HEK293T (cell line): ENCODE measurements at regions not wholly inside any gene's neighbourhood (a gene's known extent, or its start where the extent isn't known, plus 50 kb on each side); places are given as distances from the start of the nearest gene placed in this dataset.
"Not testable (repeated sequence)": the region's sequence is repeated elsewhere in the genome, so short reads cannot be mapped to it uniquely, and the experiment has no call there.

ENCODE experiments used
- ARNT ChIP-seq: fragments of 450-650 bp; IDR thresholded peaks from 2 replicates; pipeline ENCODE4 v1.6.1; 2017; ENCODE audit warnings: mild to moderate bottlenecking
- ELF4 ChIP-seq: fragments of 450-650 bp; IDR thresholded peaks from 2 replicates; pipeline ENCODE4 v1.6.1; 2017; ENCODE audit warnings: antibody characterized with exemption
- FOXA1 ChIP-seq: fragments of 450-650 bp; IDR thresholded peaks from 2 replicates; pipeline ENCODE4 v1.6.1; 2016; ENCODE audit warnings: mild to moderate bottlenecking
- FOXM1 ChIP-seq: fragments of 450-650 bp; IDR thresholded peaks from 2 replicates; pipeline ENCODE4 v1.6.1; 2017; ENCODE audit warnings: mild to moderate bottlenecking, borderline replicate concordance
- HDGF ChIP-seq: fragments of 450-650 bp; IDR thresholded peaks from 2 replicates; pipeline ENCODE4 v1.6.1; 2017; ENCODE audit warnings: antibody characterized with exemption, borderline replicate concordance
- L3MBTL2 ChIP-seq: fragments of 450-650 bp; conservative IDR thresholded peaks from 2 replicates; pipeline ENCODE4 v1.6.1; 2016; ENCODE audit warnings: mild to moderate bottlenecking
- LEF1 ChIP-seq: fragments of 450-650 bp; IDR thresholded peaks from 2 replicates; pipeline ENCODE4 v1.6.1; 2017; ENCODE audit warnings: mild to moderate bottlenecking, borderline replicate concordance
- PKNOX1 ChIP-seq: fragments of 450-650 bp; IDR thresholded peaks from 2 replicates; pipeline ENCODE4 v1.6.1; 2016
- SP1 ChIP-seq: fragments of 450-650 bp; IDR thresholded peaks from 2 replicates; pipeline ENCODE4 v1.6.1; 2017
- SUZ12 ChIP-seq: fragments of 450-650 bp; IDR thresholded peaks from 2 replicates; pipeline ENCODE4 v1.6.1; 2016; ENCODE audit warnings: mild to moderate bottlenecking
- TARDBP ChIP-seq: fragments of 450-650 bp; IDR thresholded peaks from 2 replicates; pipeline ENCODE4 v1.6.1; 2016

DNA sequence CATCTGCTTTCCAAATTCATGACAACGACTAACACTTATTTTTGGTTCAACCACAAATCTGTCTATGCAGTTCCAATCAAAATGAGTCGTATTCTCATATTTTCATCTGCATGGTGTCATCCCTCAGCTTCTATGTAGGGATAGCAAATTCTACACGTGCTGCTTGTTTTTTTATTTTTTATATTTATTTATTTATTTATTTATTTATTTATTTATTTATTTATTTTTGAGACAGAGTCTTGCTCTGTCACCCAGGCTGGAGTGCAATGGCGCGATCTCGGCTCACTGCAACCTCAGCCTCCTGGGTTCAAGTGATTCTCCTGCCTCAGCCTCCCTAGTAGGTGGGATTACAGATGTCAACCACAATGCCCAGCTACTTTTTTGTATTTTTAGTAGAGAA, 447.2 kb downstream of the EPHA3 start:
- not testable (repeated sequence) for TF ChIP-seq TARDBP, FOXA1, HDGF, ARNT, SP1, SUZ12, ELF4, LEF1, PKNOX1, L3MBTL2, FOXM1
